Panc1 (cell line): ENCODE measurements at regions not wholly inside any gene's neighbourhood (a gene's known extent, or its start where the extent isn't known, plus 50 kb on each side); places are given as distances from the start of the nearest gene placed in this dataset.

Experiments
- POLR2AphosphoS5 ChIP-seq: IDR thresholded peaks from 2 replicates; pipeline ENCODE4 v1.6.1; 2012; ENCODE audit warnings: mild to moderate bottlenecking, low read depth, low read length, moderate library complexity
- SIN3A ChIP-seq: IDR thresholded peaks from 2 replicates; pipeline ENCODE4 v1.6.1; 2012; ENCODE audit warnings: low read depth, mild to moderate bottlenecking, low read length, moderate library complexity, borderline replicate concordance; ENCODE audit not compliant: insufficient read depth
- TCF7L2 ChIP-seq: IDR thresholded peaks from 2 replicates; pipeline ENCODE4 v1.6.1; 2011; ENCODE audit warnings: mild to moderate bottlenecking, low read depth, low read length, inconsistent platforms
- TF ChIP-seq, protein P1 (sequence below): fragments of 450-650 bp; IDR thresholded peaks from 2 replicates; pipeline ENCODE4 v1.5.1; 2017; ENCODE audit warnings: mild to moderate bottlenecking
- TF ChIP-seq, protein P2 (sequence below), 2 experiments: IDR thresholded peaks; 2 replicates each; pipeline ENCODE4 v1.6.1; 2011 to 2012; ENCODE audit warnings: low read depth in 2 of 2, control low read depth in 1 of 2, low read length in 1 of 2, mild to moderate bottlenecking in 1 of 2, moderate library complexity in 1 of 2; ENCODE audit not compliant: insufficient read depth in 1 of 2

DNA sequence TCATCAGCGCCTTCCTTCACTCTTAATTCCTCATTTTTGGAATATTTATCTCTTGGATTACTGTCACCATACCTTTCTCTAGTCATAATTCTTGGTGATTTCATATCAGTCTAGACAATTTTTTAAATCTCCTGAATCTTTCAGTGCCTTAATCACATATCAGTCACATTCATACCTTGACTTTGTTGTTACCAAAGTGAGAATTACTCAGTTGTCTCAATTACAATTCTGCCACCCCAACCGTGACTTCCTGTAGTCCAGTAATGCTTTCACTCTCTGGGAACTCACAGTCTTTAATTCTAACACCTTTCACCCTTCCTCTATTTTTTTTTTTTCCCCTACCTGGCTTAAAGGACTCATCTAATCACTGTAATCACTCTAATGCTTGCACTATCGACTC, 1275.3 kb upstream of the TENM3 start:
- no peak for TF ChIP-seq TCF7L2
- TF ChIP-seq, protein P1, sequence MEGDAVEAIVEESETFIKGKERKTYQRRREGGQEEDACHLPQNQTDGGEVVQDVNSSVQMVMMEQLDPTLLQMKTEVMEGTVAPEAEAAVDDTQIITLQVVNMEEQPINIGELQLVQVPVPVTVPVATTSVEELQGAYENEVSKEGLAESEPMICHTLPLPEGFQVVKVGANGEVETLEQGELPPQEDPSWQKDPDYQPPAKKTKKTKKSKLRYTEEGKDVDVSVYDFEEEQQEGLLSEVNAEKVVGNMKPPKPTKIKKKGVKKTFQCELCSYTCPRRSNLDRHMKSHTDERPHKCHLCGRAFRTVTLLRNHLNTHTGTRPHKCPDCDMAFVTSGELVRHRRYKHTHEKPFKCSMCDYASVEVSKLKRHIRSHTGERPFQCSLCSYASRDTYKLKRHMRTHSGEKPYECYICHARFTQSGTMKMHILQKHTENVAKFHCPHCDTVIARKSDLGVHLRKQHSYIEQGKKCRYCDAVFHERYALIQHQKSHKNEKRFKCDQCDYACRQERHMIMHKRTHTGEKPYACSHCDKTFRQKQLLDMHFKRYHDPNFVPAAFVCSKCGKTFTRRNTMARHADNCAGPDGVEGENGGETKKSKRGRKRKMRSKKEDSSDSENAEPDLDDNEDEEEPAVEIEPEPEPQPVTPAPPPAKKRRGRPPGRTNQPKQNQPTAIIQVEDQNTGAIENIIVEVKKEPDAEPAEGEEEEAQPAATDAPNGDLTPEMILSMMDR = no peak
- TF ChIP-seq POLR2AphosphoS5 = no peak
- TF ChIP-seq, protein P2, sequence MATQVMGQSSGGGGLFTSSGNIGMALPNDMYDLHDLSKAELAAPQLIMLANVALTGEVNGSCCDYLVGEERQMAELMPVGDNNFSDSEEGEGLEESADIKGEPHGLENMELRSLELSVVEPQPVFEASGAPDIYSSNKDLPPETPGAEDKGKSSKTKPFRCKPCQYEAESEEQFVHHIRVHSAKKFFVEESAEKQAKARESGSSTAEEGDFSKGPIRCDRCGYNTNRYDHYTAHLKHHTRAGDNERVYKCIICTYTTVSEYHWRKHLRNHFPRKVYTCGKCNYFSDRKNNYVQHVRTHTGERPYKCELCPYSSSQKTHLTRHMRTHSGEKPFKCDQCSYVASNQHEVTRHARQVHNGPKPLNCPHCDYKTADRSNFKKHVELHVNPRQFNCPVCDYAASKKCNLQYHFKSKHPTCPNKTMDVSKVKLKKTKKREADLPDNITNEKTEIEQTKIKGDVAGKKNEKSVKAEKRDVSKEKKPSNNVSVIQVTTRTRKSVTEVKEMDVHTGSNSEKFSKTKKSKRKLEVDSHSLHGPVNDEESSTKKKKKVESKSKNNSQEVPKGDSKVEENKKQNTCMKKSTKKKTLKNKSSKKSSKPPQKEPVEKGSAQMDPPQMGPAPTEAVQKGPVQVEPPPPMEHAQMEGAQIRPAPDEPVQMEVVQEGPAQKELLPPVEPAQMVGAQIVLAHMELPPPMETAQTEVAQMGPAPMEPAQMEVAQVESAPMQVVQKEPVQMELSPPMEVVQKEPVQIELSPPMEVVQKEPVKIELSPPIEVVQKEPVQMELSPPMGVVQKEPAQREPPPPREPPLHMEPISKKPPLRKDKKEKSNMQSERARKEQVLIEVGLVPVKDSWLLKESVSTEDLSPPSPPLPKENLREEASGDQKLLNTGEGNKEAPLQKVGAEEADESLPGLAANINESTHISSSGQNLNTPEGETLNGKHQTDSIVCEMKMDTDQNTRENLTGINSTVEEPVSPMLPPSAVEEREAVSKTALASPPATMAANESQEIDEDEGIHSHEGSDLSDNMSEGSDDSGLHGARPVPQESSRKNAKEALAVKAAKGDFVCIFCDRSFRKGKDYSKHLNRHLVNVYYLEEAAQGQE (IDR thresholded peaks at IDR 0.05; ENCODE audit: insufficient read depth in 1 of 2, low read depth in 2 of 2, low read length in 1 of 2) = no peak
- no peak for TF ChIP-seq SIN3A
